Femur (tissue), 1 donor: ENCODE measurements at regions not wholly inside any gene's neighbourhood (a gene's known extent, or its start where the extent isn't known, plus 50 kb on each side); places are given as distances from the start of the nearest gene placed in this dataset.

ENCODE experiments used
- DNase-seq: peaks from one replicate; pipeline ENCODE4 v3.0.0-alpha.2; 2017

DNA sequence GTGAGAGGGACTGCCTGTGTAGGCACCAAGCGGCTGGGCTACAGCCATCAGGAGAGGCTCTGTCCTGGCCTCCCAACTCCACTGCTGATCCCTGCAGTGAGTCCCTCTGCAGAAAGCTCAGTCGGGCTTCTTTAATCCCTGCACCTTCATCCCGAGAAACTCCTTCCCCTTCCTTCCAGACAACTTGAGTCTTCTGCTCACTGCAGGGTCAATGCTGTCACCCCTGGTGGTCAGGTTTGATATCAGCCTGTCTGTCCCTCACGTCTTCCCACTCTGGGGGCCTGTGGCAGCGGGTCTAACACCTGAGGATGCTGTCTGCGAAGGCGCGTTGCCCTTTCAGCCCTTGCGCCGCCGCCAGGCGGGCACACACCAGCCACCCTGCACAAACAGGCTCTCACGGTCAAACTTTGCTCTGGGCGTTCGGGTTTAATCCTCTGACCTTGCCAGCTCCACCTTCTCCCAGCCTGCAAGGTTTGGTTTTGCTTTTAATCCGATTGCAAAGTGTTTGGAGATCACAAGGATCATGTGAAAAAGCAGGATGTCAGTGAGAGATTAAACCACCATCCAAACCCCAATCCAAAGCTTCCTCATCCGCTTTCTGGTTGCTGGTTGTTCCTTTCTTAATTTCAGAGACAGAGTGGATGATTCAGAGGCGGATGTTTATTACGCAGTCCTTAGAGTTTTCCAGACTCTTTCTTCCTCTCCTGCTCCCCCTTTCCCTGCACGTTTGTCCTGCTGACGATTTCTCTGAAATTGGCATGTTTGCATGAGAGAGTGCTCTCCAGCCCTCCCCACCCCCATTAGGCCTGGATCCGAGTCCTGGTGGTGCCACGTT is 74.8 kb upstream of the SLC34A2 start:
- no peak for DNase-seq

DNA sequence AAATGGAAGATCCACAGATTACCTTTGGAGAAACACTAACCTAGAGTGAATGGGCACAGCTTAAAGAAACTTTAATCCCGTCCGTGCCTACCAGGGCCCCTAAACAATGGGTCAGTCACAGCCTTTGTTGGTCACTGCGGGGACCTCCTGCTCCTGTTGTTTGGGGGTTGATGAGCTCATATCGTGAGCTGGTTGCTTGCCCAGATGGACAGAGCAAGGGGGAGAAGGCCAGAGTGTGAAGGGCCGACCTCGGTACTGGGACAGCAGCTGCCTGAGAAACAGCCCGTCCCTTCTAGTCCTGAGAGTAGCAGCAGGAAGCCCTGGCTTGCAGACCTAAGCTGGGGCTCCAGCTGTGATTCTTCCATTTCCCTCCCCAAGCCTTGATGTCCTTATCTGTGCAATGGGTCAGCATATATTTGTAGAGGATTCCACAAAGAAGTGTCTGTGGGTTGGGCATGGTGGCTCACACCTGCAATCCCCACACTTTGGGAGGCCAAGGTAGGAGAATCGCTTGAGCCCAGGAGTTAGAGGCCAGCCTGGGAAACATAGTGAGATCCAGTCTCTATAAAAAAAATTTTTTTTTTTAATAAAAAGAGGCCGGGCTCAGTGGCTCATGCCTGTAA is 69.6 kb upstream of the SLC34A2 start:
- DNase-seq: no peak

DNA sequence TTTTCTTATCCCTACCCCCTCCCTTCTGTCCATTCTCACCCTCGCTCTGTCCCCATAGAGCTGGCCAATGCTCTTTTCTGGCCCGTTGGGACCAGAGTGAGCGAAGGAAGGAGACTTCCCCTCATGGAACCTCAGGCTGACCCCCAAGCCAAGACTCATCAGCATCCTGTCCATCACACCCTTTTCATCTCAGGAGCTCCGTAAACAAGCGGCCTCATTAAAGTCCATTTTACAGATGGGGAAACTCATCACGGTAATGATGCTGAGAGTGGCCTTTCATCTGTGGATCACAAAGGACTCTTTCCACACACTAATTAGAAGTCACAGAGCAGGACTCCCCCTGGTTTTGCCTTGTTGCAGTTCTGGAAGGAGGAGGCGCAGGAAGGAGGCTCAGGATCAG is 67.4 kb upstream of the SLC34A2 start:
- no peak for DNase-seq

DNA sequence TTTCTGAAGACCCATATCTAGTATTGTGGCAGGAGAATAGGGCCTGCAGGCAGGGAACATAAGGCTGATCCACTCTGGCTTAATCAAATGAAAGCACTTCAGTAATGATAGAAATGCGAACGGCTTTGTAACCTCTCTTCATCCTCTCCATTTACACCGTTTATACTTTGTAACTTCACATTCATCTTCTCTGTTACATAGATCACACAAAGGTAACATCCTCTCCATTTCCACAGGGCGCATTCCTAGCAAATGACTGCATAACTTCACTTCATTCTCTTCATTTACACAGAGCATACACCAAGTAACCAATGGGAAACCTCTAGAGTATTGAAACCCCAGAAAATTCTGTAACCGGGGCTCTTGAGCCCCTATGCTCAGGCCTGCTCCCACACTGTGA is 65.5 kb upstream of the SLC34A2 start:
- DNase-seq: no peak

DNA sequence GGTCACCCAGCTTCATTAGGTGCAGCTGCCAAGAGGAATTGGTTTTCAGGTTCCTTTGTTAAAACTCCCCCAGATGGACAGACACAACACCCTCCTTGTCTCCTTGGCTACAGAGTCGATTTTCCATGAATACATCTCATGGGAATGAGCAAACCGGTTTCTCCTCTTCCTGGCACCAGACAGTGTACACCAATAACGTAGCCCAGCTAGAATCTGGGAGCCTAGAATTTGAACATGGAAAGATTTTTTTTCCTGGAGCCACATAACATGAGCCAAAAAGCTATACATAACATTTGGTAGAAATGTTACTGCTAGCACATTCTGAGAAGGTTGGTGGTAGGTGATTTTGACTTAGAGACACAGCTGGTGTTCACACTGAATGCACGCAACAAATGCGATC is 62.9 kb upstream of the SLC34A2 start:
- no peak for DNase-seq
